Stimulated activated CD8-positive, alpha-beta memory T cell treated with anti-CD3 and anti-CD28 coated beads, Interleukin-12 subunit alpha, Interleukin-12 subunit beta, amount 100 ng/mL, for 1 hour (primary cell): ENCODE measurements at regions not wholly inside any gene's neighbourhood (a gene's known extent, or its start where the extent isn't known, plus 50 kb on each side); places are given as distances from the start of the nearest gene placed in this dataset.

Source experiments
- DNase-seq: peaks from one replicate; pipeline ENCODE4 v3.0.0-alpha.2; 2020; ENCODE audit warnings: low read depth

GRCh38 chr9:96087669-96088299 is 212.3 kb downstream of the ERCC6L2 start:
- DNase-seq: no peak

- no peak for DNase-seq
Measured at GRCh38 chr9:96086936-96087571, 211.6 kb downstream of the ERCC6L2 start.

DNA sequence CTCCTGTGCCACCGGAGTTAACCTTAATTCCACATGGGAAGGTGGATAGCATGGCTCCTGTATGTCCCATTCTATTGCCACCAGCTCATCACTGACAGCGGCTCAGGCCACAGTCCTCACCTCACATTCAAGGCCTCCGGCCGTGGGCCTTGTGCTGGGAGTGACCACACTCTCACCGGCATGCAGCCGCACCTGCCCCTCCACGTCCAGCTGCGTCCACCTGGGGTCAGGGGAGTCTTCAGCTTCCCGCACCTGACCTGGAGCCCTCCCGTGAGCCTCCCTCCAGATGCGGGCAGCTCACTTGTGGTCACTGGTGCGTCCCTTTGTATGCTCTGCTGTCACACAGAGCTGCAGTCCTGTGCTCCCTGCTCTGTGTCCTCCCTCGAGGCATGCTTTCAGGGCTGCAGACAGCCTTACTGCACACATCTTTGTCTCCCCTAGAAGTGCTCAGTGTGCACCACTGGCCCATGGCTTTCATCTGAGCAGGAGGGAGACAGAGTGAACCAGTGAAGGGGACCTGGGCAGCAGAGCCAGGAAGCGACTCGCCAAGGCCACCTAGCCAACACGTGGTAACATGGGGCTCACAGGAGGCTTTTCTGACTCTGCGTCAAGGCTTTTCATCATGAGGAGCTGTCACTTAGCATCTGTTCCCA is 210.1 kb downstream of the ERCC6L2 start:
- DNase-seq: no peak

- DNase-seq: no peak
Measured at GRCh38 chr9:96084331-96084734, 208.8 kb downstream of the ERCC6L2 start.

DNA sequence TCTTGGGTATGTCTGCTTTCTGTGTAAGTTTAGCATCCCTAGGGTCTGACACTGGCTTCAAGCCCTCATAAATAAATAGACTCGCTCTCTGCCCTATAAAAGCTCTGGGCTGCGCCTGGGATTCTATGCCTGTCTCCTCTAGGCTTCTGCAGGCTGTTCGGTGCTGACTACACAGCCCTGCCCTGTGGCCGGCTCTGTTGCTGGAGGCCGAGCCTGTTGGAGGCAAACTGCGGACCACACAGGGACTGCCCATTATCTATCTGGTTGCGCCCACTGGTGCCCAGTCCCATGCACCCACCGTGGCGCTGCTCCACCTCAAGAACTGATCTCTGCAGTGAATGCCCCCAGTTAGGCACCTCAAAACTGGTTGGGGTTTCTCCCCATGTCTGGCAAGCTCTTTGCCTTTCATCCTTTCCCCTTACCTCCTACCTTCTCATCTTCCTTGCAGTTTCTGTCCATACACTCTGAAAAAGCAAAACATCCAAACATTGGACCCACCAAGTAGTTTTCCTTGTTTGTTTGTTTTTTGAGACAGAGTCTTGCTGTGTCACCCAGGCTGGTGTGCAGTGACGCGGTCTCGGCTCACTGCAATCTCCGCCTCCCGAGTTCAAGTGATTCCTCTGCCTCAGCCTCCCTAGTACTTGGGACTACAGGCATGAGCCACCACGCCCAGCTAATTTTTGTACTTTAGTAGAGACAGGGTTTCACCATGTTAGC is 207.2 kb downstream of the ERCC6L2 start:
- DNase-seq: no peak

DNA sequence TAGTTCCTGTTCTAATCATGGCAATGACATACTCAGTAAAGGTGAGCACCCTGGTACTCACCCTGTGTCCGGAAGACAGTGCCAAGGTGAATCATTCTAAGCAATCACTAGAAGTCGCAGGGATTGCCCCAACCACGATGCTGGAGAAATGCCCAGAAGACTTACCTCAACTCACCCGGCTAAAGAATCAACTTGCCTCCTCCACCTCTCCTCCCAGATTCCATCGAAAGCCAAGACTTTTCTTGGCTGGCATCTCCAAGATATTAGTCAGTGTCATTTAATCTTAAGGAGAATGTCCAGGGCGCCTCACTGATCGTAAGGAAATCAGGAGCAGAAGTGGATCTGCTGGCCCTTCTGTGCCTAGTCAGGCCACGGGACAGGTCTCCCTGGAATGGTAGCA is 204.9 kb downstream of the ERCC6L2 start:
- no peak for DNase-seq

GRCh38 chr9:96079779-96080178 is 204.3 kb downstream of the ERCC6L2 start:
- DNase-seq: no peak

DNA sequence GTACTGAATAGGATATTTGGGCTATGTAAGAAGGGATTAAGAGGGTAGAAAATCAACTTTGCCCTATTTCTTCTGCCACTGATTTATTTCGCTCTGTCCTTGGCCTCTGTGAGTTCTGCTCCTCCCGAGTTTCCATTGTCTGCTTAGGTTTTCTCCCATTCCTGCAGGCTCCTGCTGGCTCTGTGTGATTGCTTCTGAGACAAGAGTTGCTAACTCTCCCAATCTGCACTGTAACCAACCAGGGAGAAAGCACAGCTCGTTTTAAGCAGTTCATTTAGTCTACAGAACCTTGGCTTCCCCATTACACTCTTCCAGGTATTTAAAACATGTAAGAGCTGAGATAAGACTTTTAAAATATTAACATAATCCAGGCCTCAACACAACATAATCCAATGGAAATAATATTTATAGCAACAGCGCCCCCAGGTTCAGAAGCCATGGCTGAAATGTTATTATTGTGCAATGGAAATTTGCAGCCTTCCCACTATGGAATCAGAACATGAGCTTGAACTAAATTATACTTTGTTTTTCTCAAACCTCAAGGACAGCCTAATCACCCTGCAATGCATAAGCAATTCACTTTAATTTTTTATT is 203.5 kb downstream of the ERCC6L2 start:
- no peak for DNase-seq

- DNase-seq: no peak
Measured at GRCh38 chr9:96075757-96076156, 200.3 kb downstream of the ERCC6L2 start.

DNA sequence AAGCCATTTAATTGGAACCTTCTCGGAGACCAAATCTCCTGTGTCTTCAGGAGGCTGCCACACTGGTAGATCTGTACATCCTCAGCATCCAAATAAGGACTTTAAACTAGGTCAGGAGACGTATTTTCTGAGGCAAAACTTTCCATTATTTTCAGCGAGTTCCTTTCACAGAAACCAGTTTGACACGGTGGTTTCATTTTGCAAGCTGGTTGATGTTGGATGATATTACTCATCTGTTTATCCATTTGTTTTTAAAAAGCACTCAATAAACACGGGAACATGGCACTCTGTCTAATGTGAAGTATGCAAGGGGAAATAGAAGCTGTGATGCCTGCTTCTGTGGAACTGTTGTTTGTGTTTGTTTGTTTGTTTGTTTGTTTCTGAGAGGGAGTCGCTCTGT is 199.6 kb downstream of the ERCC6L2 start:
- DNase-seq: no peak

DNA sequence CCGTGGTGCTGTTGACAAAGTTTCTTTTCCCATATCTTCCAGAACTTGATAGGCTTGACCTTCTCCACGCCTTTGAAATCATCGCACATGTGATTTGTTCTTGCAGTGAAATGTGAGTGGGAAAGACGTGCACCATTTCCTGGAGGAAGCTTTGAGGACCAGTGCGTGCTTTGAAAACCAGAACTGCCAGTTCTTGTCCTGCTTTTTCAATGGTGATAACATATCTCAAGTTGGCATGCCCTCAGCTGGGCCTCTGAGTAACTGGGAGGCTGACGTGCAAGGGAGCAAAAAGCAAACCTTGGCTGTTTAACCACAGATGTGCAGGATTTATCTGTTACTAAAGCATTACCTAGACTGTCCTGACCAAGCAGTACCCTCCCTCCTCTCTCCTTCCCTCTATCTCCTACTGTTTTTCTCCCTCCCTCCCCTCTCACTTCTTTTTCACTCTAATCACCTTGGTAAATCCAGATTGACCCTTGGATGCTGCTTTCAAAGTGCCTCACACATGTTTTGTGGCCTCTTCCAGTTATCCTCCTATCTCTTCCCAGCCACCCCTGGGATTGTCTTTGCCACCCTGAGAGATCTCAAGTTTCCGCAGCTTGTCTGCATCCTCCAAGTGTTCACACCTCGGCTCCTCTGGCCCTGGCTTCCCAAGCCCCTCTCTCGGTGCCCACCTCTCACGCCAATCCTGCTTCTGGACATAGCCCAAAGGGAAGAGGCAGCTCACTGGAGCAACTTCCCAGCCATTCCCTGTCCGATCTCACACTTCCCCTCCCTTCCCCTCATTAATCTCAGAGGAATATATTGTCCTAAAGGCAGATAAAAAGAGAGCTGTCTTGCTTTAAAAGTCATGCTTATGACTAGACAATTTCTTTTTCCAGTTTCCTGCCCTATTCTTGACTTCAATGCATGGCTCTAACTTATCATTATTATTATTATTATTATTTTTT is 198.3 kb downstream of the ERCC6L2 start:
- DNase-seq: no peak

- DNase-seq: no peak
Measured at GRCh38 chr9:96072930-96073329, 197.4 kb downstream of the ERCC6L2 start.

GRCh38 chr9:96071815-96072124 is 196.3 kb downstream of the ERCC6L2 start:
- no peak for DNase-seq

DNA sequence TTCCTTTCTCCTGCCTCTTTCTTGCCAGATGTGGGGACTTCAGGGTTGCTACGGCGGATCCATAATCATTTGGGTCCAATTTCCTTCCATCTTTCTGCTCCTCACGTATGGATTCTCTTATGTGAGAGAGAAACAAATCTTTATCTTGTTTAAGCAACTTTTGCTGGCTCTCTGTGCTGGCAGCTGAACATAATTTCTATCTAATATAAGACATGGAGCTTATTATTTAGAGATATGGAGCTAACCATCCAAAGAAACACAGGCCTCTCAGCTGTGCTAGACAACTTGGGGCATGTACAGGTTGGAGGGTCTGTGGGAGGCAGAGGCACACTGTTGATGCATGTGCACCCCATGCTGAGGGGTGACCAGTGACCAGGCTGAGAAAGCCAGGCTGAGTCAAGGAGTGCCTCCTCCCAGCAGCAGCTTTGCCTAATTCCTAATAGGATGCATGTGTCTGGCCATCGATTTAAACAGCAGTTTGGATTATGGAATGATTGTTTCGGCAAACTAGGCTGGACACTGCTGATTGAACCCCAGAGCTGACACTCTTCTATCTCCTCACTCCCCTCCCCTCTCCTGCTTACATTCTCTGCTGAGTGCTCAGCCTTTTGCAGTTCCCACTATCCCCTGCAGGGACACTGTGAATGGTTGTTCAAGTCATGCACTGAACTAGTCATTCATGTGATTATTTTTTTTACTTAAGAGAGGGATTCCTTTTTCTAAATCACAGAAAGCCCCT is 195.8 kb downstream of the ERCC6L2 start:
- DNase-seq: no peak

DNA sequence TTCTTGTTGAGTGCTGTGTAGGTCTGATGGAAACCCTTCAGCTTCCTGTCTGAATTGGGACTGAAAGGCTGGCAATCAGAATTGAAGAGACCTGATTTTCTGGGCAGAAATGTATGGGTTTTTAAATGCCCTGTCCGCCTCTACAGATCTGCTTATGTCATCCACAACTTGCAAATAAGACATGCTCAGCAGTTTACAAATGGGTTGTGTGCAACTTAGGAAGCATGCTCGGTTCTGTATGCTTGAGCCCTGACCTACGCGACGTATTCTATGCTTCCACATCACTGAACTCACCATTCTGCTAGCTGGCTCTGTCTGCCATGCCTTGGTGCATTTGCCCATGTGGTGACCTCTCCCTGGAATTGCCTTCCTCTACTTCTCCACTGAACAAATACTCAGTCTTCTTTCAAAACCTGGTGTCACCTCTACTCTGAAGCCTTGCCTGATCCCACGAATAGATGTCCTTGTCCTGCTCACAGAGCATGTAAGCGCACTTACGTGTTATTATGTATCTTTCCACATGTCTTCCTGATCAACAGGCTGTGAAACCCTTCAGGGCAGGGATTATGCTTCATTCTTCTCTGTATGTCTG is 194.2 kb downstream of the ERCC6L2 start:
- DNase-seq: no peak

- DNase-seq: no peak
Measured at GRCh38 chr9:96068511-96068910, 193.0 kb downstream of the ERCC6L2 start.

DNA sequence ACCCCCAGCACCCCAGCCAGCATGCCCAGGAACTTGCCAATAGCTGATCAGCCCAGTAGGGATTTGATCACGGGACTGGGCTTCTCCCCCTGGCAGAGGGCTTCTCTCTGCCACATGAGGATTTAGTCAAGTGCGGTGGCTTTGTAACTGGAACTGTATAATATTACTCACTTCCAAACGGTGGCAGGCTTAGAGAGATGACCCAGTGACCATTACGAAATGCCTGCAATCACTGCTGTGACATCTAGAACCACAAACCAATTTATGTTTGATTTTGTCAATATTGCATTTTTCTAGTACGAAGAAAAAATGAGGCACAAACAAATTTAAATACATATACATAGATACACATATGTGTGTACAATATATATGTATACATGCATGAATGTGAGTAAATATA is 192.1 kb downstream of the ERCC6L2 start:
- DNase-seq: no peak

DNA sequence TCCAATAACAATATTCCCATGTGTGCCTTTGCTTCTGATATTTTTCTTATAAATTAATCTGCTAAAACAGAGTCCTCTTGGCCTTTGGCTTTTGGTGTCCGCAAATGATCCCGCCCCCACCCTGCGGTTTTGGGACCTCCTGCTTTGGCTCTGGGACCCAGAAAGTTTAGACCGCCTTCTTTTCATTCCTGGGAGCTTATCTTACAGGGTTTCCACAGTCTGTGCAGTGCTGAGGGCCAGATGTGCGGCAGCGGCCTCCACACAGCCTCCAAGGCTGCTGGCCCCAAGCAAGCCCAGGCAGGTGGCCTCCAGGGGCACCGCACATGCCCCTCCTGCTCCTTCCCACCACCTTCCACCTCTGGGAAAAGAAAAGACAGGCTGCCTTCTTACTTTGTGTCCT is 191.5 kb downstream of the ERCC6L2 start:
- DNase-seq: no peak

GRCh38 chr9:96065482-96066251 is 190.2 kb downstream of the ERCC6L2 start:
- DNase-seq: no peak
